ENCODE measurements at regions not wholly inside any gene's neighbourhood (a gene's known extent, or its start where the extent isn't known, plus 50 kb on each side); places are given as distances from the start of the nearest gene placed in this dataset.
"Not testable (repeated sequence)": the region's sequence is repeated elsewhere in the genome, so short reads cannot be mapped to it uniquely, and the experiment has no call there.

GRCh38 chr16:63806794-63807506 is 1314.9 kb downstream of the CDH11 start:
- DNase-seq (ENCODE audit: low spot score) = no peak

GRCh38 chr16:63804126-63804525 is 1317.7 kb downstream of the CDH11 start:
- DNase-seq (ENCODE audit: low spot score) = no peak

- DNase-seq (ENCODE audit: low spot score) = no peak
Observed at GRCh38 chr16:63789603-63790002, 1332.3 kb downstream of the CDH11 start.

GRCh38 chr16:63787014-63787413 is 1334.8 kb downstream of the CDH11 start:
- DNase-seq (ENCODE audit: low spot score) = no peak

GRCh38 chr16:63785170-63785569 is 1336.7 kb downstream of the CDH11 start:
- DNase-seq (ENCODE audit: low spot score) = no peak

DNA sequence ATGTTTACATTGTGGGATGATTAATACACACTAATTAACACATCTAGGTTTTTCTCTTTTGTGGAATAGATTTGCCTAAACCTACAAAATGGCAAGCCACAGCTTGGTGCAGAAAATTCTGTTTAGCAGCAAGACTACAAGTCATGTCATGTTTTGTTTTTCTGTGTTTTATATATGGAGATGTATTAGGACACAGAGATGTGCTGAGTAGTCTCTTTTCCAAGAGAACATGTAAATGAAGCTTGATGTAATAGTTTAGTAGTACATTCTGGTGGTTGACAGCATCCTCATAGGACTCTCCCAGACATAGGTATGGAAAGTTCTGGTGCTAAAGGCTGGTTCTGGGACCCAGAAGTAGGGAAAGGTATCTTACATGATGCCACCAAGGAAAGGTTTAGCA is 1345.4 kb downstream of the CDH11 start:
- no peak for DNase-seq (ENCODE audit: low spot score)

GRCh38 chr16:63776034-63776433 is 1345.8 kb downstream of the CDH11 start:
- no peak for DNase-seq (ENCODE audit: low spot score)

DNA sequence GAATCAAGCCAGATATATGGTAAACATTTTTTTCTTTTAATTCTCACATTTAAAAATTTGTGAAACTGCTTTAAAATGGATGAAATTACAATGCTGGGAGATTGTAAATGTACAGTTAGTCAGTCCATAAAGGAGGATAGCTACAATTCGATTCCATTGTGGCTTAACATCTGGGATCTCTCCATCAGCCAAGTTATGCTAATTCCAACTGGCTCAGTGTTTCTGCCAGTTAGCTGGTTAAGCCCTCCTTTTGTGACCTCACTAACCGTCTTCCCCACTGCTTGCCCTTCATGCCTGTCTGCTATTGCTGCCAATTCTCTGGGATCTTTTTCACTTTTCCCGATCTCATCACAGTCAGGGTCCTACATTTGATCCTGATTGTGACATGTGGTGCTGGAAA is 1347.6 kb downstream of the CDH11 start:
- no peak for DNase-seq (ENCODE audit: low spot score)

DNA sequence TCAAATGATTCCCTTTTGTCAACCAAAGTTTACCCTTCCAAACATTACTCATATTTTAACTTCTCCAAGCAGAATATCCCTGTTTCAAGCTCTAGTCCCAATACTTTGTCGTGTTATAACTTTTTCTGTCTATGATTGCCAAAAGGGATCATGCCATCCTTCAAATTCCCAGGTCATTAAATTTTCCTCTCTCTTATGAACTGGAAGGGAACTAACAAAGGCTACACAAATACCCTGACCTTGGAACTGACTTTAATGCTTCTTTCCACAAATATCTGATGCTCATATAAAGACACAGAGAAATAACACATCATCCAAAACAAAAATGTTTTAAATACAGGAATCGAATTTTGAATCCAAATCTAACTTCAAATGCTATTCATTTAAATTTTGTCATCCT is 1352.7 kb downstream of the CDH11 start:
- no peak for DNase-seq (ENCODE audit: low spot score)

- DNase-seq (ENCODE audit: low spot score) = not testable (repeated sequence)
Observed at GRCh38 chr16:63760246-63760645, 1361.6 kb downstream of the CDH11 start.

DNA sequence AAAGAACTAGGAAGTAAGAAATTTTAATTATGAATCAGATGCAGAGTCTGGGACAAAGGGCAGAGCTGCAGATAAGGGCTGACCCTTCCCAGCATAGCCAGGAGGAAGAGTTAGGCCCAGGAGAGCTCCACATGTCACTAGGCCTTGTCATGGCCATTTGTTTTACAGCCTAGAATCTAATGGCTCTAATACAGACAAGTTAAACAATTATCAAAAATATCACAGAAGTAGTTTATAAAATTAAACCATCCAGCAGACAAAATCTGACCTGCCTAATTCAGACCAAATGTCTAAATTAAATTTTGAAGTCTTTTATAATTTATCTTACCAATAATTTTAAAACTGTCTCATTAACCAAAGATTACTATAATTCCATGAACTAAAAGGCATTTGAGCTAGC is 1369.5 kb downstream of the CDH11 start:
- DNase-seq (ENCODE audit: low spot score) = no peak

DNA sequence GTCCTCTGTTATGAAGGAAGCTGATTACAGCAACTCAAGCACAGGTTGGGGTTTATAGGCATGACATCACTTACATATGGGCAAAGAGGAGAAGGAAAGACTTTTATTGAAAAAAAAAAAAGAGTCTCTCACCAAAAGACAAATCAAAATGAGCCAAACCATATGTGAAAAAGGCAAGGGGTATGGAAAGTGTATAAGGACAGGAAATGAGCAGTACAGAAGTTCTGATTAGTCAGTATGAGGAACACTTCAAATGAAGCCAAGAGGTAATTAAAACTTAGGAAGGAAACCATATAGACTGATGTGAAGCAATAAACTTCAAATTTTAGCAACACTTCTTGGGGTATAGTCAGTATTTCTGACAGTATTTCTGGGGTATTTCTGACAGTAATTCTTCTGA is 1372.6 kb downstream of the CDH11 start:
- no peak for DNase-seq (ENCODE audit: low spot score)

- DNase-seq (ENCODE audit: low spot score) = peak; percentile 3
Observed at GRCh38 chr16:63745456-63745855, 1376.4 kb downstream of the CDH11 start.

DNA sequence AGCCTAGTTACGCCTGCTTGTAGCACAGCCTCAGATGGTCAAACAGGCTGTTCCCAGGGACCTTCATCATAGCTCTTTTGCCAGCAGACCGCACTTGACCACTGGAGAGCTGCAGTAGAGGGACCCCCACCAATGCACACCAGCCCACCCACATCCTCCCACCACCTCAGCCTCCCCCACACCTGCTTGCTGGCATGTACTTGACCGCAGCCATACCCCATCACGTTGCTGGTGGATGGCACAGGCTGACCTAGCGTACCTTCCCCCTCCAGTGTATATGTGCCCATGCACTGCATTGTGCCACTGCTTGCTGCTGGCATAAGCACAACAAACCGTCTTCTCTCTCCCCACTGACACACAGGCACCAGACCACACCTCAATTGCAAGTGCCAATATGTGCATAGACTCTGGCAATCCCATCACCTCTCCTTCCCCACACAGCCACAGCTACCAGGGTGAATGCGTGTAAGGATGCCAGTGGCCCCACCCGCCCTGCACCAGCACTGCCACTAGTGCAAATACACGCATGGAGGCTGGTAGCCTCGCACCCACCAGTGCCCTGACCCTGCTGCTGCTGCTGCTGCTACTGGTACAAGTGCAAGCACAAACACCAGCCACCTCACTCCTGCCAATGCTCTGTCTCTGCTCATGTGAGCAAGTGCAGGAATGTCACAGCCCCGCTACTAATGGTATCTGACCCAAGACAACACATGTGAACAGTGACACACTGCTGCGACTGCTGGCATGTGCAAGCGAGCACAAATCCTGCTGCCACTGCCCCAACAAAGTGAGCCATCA is 1377.6 kb downstream of the CDH11 start:
- DNase-seq (ENCODE audit: low spot score) = no peak

GRCh38 chr16:63742150-63742549 is 1379.7 kb downstream of the CDH11 start:
- DNase-seq (ENCODE audit: low spot score) = no peak

DNA sequence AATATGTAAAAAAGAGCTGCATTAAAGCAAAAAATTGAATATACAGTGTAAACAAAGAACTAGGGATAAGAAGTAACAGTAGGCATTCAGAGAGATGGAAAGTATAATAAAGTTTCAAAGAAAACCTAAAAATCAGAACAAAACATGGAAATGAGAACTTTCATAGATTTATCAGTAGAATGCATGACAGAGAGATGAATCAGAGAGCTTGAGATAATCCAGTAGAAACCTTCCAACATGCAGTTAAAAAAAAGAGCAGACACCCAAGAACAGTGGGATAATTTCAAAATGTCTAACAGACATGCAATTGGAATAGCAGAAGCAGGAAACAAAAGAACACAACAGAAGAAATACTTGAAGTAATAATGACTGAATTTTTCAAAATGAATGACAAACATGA is 1384.2 kb downstream of the CDH11 start:
- DNase-seq (ENCODE audit: low spot score) = no peak

GRCh38 chr16:63735456-63735855 is 1386.4 kb downstream of the CDH11 start:
- DNase-seq (ENCODE audit: low spot score) = no peak

DNA sequence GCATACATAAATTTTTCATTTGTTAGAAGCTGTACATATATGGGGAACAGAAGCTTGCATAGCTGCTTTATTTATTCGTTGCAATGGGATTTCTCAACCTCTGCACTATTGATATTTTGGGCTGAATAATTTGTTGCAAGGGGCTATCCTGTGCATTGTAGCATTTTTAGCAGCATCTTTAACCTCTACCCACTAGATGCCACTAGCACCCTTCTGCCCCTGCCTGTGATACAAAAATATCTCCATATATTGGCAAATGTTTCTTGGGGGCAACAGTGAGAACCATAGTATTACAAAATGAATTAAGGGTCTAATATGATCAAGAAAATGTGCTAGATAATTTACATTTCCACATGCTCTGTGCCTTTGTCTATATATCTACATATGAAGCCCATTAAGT is 1401.0 kb downstream of the CDH11 start:
- DNase-seq (ENCODE audit: low spot score) = no peak

- DNase-seq (ENCODE audit: low spot score) = no peak
Observed at GRCh38 chr16:63719926-63720325, 1401.9 kb downstream of the CDH11 start.

GRCh38 chr16:63717806-63718205 is 1404.1 kb downstream of the CDH11 start:
- DNase-seq (ENCODE audit: low spot score) = no peak

DNA sequence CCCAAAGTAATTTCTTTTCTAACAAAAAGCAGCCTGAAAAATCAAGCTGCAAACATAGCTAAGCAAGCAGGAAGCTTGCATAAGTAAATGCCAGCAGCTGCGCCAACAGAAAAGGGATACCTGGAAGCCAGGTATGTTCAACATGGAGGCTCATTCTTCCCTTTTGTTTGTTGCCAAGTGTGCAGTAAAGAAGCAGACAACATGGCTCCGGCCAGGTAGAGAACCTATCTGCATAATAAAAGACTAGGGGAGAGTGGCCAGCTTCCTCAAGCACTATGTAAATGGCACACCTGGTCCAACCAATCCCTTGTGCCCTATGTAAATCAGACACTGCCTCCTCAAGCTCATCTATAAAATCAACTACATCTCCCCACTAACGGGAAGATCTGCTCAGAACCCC is 1407.0 kb downstream of the CDH11 start:
- DNase-seq (ENCODE audit: low spot score) = no peak

DNA sequence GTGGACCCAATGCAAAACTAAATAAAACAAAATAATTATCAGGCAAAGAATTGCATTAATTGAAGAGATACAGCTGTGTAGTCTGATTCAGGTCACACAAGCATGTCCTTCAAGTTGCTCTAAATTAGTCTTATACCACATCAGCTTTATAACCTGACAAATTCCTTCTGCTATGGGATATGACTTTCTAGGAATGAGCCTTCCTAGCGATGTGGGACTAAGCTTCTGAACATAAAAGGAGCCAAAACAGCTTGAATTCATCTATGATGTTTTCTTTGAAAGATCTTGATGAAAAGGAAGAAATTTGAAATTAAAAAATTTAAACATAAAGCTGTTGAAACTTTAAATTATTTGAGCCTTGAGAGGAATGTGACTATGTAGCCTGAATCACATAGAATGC is 1409.1 kb downstream of the CDH11 start:
- DNase-seq (ENCODE audit: low spot score) = no peak

DNA sequence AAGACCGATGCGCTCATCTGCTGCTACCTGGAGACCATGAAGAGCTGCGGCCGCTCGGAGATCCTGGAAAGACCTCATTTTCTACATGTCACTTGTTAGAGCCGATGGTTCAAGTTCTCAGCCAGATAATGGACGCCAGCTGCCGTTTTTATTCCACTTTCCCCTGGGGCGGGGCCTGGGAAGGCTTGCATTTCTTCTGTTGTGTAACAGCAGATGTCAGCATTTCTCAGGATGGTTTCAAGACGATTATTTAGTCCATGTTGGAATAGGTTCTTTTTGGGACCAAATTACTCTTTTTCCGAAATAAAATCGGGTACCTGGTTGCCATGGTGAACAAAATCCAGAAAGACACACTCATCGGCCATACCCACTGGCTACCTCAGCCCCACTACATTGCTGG is 1418.3 kb downstream of the CDH11 start:
- no peak for DNase-seq (ENCODE audit: low spot score)
